Dedifferentiated amniotic fluid mesenchymal stem cell (primary cell): ENCODE measurements at regions not wholly inside any gene's neighbourhood (a gene's known extent, or its start where the extent isn't known, plus 50 kb on each side); places are given as distances from the start of the nearest gene placed in this dataset.

Experiments used
- DNase-seq: peaks from one replicate; pipeline ENCODE4 v3.0.0-alpha.2; 2016; ENCODE audit errors: extremely low spot score

GRCh38 chr20:60064554-60065196, 106.5 kb downstream of the CDH26 start:
- no peak for DNase-seq

GRCh38 chr20:60065741-60066437, 107.7 kb downstream of the CDH26 start:
- no peak for DNase-seq

GRCh38 chr20:60066438-60066823, 108.2 kb downstream of the CDH26 start:
- no peak for DNase-seq

- no peak for DNase-seq
These were observed 110.3 kb downstream of the CDH26 start for GRCh38 chr20:60068509-60068908.

- no peak for DNase-seq
These were observed 111.4 kb downstream of the CDH26 start for GRCh38 chr20:60069656-60070055.

GRCh38 chr20:60070791-60071190, 112.6 kb downstream of the CDH26 start:
- DNase-seq: no peak

GRCh38 chr20:60071965-60072364, 113.7 kb downstream of the CDH26 start:
- DNase-seq: no peak

- DNase-seq: no peak
These were observed 114.9 kb downstream of the CDH26 start for GRCh38 chr20:60073086-60073485.

- no peak for DNase-seq
These were observed 115.3 kb downstream of the CDH26 start for GRCh38 chr20:60073504-60073903.

- no peak for DNase-seq
These were observed 116.1 kb downstream of the CDH26 start for GRCh38 chr20:60074276-60074675.

- no peak for DNase-seq
These were observed 120.4 kb downstream of the CDH26 start for GRCh38 chr20:60078351-60079250.

- no peak for DNase-seq
These were observed 122.2 kb downstream of the CDH26 start for GRCh38 chr20:60080401-60080800.

- DNase-seq: no peak
These were observed 127.4 kb downstream of the CDH26 start for GRCh38 chr20:60085551-60086132.

GRCh38 chr20:60086821-60087562, 128.8 kb downstream of the CDH26 start:
- DNase-seq: no peak

GRCh38 chr20:60087563-60088105, 129.4 kb downstream of the CDH26 start:
- no peak for DNase-seq

GRCh38 chr20:60088236-60088635, 130.0 kb downstream of the CDH26 start:
- DNase-seq: no peak

GRCh38 chr20:60090631-60091030, 132.4 kb downstream of the CDH26 start:
- DNase-seq: no peak

- DNase-seq: no peak
These were observed 133.1 kb downstream of the CDH26 start for GRCh38 chr20:60091305-60091704.

GRCh38 chr20:60091861-60092260, 133.6 kb downstream of the CDH26 start:
- DNase-seq: no peak

- DNase-seq: no peak
These were observed 134.5 kb downstream of the CDH26 start for GRCh38 chr20:60092729-60093128.

GRCh38 chr20:60095456-60095855, 137.2 kb downstream of the CDH26 start:
- DNase-seq: no peak
